SHP77 (cell line): ENCODE measurements at regions not wholly inside any gene's neighbourhood (a gene's known extent, or its start where the extent isn't known, plus 50 kb on each side); places are given as distances from the start of the nearest gene placed in this dataset.

Experiments used
- DNase-seq, 2 experiments: peaks; one replicate each; lab custom pipeline; 2025; lab: John Stamatoyannopoulos, UW

DNA sequence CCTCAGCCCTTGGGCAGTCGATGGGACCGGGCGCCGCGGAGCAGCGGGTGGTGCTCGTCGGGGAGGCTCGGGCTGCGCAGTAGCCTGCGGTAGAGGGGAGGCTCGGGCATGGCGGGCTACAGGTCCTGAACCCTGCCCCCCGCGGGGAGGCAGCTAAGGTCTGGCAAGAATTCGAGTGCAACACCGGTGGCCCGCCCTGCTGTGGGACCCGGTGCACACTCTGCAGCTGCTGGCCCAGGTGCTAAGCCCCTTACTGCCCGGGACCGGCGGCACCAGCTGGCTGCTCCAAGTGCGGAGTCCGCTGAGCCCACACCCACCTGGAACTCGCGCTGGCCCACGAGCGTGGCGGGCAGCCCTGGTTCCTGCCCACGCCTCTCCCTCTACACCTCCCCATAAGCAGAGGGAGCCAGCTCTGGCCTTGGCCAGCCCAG, 377.7 kb upstream of the RBMS3 start:
- no peak for DNase-seq

- DNase-seq: no peak
These were observed 375.1 kb upstream of the RBMS3 start for GRCh38 chr3:28905798-28906197.

GRCh38 chr3:28906561-28907310, 374.1 kb upstream of the RBMS3 start:
- DNase-seq: no peak

- no peak for DNase-seq
These were observed 373.3 kb upstream of the RBMS3 start for GRCh38 chr3:28907616-28908015.

GRCh38 chr3:28912120-28912885, 368.6 kb upstream of the RBMS3 start:
- no peak for DNase-seq

DNA sequence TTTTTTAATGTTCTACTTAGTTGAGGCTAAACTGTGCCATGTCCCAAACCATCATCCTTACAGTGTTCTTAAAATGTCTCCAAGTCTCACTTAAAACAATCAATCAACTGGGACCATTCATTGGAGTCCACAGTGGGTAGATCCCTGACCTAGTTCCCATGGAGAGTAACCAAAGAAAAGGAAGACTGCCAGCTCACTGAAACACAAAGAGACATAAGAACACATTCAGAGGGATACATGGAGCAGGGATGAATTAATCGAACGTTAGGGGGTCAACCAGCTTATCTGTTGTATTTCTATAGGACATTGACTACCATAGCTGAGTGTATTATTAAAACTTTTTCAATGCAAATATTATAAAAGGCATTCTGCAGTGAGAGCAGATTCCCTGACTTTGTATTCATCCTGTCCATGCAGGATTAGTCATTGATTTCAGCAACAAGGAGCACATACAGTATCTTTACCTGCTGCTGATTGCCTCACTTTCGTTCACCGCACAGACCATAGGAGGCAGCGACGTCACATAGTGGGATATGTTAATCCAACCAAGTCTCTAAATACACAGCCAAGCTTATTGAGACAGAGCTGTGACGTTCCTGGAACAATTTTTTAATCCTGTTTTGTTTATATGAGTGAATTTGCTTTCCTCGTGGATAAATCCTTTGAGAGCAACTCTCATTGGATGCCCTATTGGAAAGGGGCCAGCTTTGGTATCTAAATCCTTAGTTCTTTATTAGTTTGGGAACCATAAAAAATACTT, 364.9 kb upstream of the RBMS3 start:
- DNase-seq: peak; percentile 3 to 7

- DNase-seq: peak; percentile 39 to 55
These were observed 364.0 kb upstream of the RBMS3 start for GRCh38 chr3:28916713-28917499.

GRCh38 chr3:28917895-28918475, 362.9 kb upstream of the RBMS3 start:
- no peak for DNase-seq

DNA sequence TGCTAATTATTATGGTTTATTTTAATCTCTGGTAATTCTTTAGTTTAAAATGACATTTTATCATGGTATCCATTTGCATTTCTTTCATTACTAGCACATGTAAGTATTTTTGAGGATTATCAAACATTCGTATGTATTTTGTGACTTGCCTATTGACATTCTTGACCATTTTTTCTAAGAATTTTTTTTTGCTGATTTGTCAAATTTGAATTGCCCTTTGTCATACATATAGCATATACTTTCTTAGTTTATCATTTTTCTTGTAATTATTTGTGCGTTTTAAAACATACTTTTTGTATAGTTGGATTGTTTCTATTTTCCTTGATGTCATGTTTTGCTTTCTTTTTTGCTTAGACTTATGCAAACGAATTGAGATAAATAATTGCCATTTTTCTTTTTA, 358.5 kb upstream of the RBMS3 start:
- no peak for DNase-seq

GRCh38 chr3:28923994-28924393, 356.9 kb upstream of the RBMS3 start:
- DNase-seq: no peak

DNA sequence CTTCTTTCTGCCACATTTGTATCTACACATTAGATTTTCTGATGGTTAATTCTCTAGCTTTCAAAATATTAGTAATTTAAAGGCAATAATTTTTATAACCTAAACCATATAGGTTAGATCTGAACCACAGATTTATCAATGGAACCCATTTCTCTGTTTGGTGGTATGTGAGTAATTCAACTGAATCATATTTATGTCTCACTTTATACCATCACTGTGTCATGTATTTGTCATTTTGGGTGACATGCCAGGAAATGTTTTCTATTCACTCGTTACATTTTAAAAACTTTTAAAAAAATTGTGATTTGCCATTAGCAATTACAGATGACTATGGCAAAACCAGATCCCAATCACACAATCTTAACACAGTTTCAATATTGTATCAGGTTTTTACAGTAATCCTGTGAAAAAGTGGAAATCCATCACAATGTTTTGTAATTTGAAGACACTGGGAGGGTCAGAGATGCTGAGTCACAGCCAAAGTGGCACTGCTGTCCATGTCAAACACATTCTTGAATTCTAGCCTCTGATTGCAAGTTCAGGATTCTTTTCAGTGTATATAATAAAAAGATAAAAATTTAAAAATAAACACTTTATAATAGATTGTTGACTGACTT, 356.0 kb upstream of the RBMS3 start:
- DNase-seq: no peak

- no peak for DNase-seq
These were observed 347.5 kb upstream of the RBMS3 start for GRCh38 chr3:28933337-28933736.

- no peak for DNase-seq
These were observed 346.6 kb upstream of the RBMS3 start for GRCh38 chr3:28934126-28934813.

- no peak for DNase-seq
These were observed 345.7 kb upstream of the RBMS3 start for GRCh38 chr3:28935146-28935545.

- DNase-seq: no peak
These were observed 344.7 kb upstream of the RBMS3 start for GRCh38 chr3:28936154-28936553.

- DNase-seq: no peak
These were observed 340.3 kb upstream of the RBMS3 start for GRCh38 chr3:28940530-28940929.

DNA sequence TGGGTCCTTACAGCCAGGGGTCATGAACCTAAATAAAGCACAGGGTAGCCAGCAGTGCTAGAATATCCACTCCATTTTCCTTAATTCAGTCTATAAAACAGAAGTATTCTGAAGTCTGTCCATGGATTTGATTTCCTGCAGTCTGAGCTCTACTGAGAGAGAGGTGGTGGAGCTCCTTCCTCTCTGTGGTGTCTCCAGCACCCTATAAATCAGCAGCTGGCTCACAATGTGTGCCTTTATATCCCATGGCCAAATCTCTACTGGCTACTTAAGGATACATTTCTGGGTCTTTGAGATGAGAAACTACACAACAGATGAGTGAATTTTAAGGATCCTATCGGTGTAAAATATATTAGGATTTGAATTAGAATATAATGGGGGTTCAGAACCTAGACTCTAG, 339.9 kb upstream of the RBMS3 start:
- no peak for DNase-seq

DNA sequence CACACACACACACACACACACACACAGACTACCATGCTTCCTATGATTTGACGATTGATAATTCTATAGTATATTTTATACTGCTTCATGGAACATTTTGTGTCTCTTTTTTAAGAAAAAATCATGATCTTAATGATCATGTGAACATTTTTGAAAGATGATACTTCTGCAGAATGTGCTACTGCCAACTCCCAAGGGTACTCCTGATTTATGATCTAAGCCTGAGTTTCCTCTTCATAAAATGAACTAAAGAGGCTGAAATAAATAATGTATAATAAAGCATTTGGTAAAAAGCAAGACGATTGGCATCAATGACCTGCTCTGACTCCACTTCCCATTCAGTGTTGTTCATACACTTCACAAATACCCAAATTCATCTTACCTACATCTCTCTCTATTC, 333.8 kb upstream of the RBMS3 start:
- DNase-seq: no peak

- no peak for DNase-seq
These were observed 333.1 kb upstream of the RBMS3 start for GRCh38 chr3:28947751-28948150.

GRCh38 chr3:28948685-28949084, 332.2 kb upstream of the RBMS3 start:
- DNase-seq: no peak

- no peak for DNase-seq
These were observed 331.3 kb upstream of the RBMS3 start for GRCh38 chr3:28949580-28949979.
